H9 (cell line): ENCODE measurements at regions not wholly inside any gene's neighbourhood (a gene's known extent, or its start where the extent isn't known, plus 50 kb on each side); places are given as distances from the start of the nearest gene placed in this dataset.

Experiments used
- DNase-seq: peaks from one replicate; pipeline ENCODE4 v3.0.0-alpha.2; 2017
- H2AFZ ChIP-seq: one replicate; pipeline ENCODE4 v1.6.1; 2013; ENCODE audit warnings: mild to moderate bottlenecking, low read length, control low read depth, moderate library complexity
- H2AK5ac ChIP-seq: 2 replicates; pipeline ENCODE4 v1.6.1; 2013; ENCODE audit warnings: low read length, control low read depth, mixed read lengths; ENCODE audit not compliant: insufficient read length
- H2BK120ac ChIP-seq: one replicate; pipeline ENCODE4 v1.6.1; 2013; ENCODE audit warnings: low read depth, mild to moderate bottlenecking, low read length, control low read depth, inconsistent platforms; ENCODE audit not compliant: poor library complexity, severe bottlenecking
- H2BK12ac ChIP-seq: 2 replicates; pipeline ENCODE4 v1.6.1; 2013; ENCODE audit warnings: low read length, control low read depth, mixed read lengths, low read depth; ENCODE audit not compliant: insufficient read length
- H2BK15ac ChIP-seq: 2 replicates; pipeline ENCODE4 v1.6.1; 2013; ENCODE audit warnings: low read depth, low read length, control low read depth
- H2BK20ac ChIP-seq: one replicate; pipeline ENCODE4 v1.6.1; 2013; ENCODE audit warnings: low read depth, mild to moderate bottlenecking, low read length, control low read depth, inconsistent platforms; ENCODE audit not compliant: poor library complexity, severe bottlenecking
- H2BK5ac ChIP-seq: 2 replicates; pipeline ENCODE4 v1.6.1; 2013; ENCODE audit warnings: low read length, control low read depth, mixed read lengths; ENCODE audit not compliant: insufficient read length
- H3K14ac ChIP-seq: 2 replicates; pipeline ENCODE4 v1.6.1; 2013; ENCODE audit warnings: low read length, control low read depth; ENCODE audit not compliant: insufficient read depth
- H3K18ac ChIP-seq: 2 replicates; pipeline ENCODE4 v1.6.1; 2013; ENCODE audit warnings: low read depth, mild to moderate bottlenecking, mixed read lengths, low read length, control low read depth; ENCODE audit not compliant: insufficient read length
- H3K23ac ChIP-seq: 2 replicates; pipeline ENCODE4 v1.6.1; 2013; ENCODE audit warnings: low read length, control low read depth, mixed read lengths, low read depth; ENCODE audit not compliant: insufficient read length
- H3K23me2 ChIP-seq: 2 replicates; pipeline ENCODE4 v1.6.1; 2013; ENCODE audit warnings: low read depth, mild to moderate bottlenecking, mixed read lengths, low read length, control low read depth; ENCODE audit not compliant: insufficient read length, poor library complexity, severe bottlenecking
- H3K27ac ChIP-seq: 2 replicates; pipeline ENCODE4 v1.5.1; 2013; ENCODE audit warnings: low read length, control low read depth, mixed read lengths, low read depth; ENCODE audit not compliant: insufficient read length
- H3K27me3 ChIP-seq: 2 replicates; pipeline ENCODE4 v1.6.1; 2013; ENCODE audit warnings: low read length, control low read depth, inconsistent platforms; ENCODE audit not compliant: insufficient read depth
- H3K4ac ChIP-seq: 2 replicates; pipeline ENCODE4 v1.6.1; 2013; ENCODE audit warnings: low read depth, mild to moderate bottlenecking, control low read depth, inconsistent platforms, low read length, moderate library complexity
- H3K4me1 ChIP-seq: 2 replicates; pipeline ENCODE4 v1.6.1; 2013; ENCODE audit warnings: low read length, control low read depth, inconsistent platforms; ENCODE audit not compliant: insufficient read depth
- H3K4me2 ChIP-seq: 2 replicates; pipeline ENCODE4 v1.6.1; 2013; ENCODE audit warnings: low read length, control low read depth, mixed read lengths; ENCODE audit not compliant: insufficient read length, insufficient read depth
- H3K56ac ChIP-seq: 2 replicates; pipeline ENCODE4 v1.6.1; 2013; ENCODE audit warnings: low read depth, mild to moderate bottlenecking, mixed read lengths, low read length, control low read depth; ENCODE audit not compliant: insufficient read length
- H3K79me1 ChIP-seq: 2 replicates; pipeline ENCODE4 v1.6.1; 2013; ENCODE audit warnings: low read depth, mild to moderate bottlenecking, moderate library complexity, low read length, control low read depth, inconsistent platforms; ENCODE audit not compliant: insufficient read depth, poor library complexity, severe bottlenecking
- H3K79me2 ChIP-seq: 2 replicates; pipeline ENCODE4 v1.6.1; 2013; ENCODE audit warnings: low read length, control low read depth, inconsistent platforms; ENCODE audit not compliant: insufficient read depth
- H3K9ac ChIP-seq: 2 replicates; pipeline ENCODE4 v1.6.1; 2013; ENCODE audit warnings: low read length, control low read depth, mixed read lengths; ENCODE audit not compliant: insufficient read length; ENCODE audit errors: extremely low read depth
- H3K9me3 ChIP-seq: one replicate; pipeline ENCODE4 v1.6.1; 2013; ENCODE audit warnings: low read depth, low read length, inconsistent platforms; ENCODE audit not compliant: control insufficient read depth
- H3T11ph ChIP-seq: one replicate; pipeline ENCODE4 v1.6.1; 2013; ENCODE audit warnings: mild to moderate bottlenecking, low read length, control low read depth, inconsistent platforms
- H4K20me1 ChIP-seq: one replicate; pipeline ENCODE4 v1.6.1; 2013; ENCODE audit not compliant: control insufficient read depth, insufficient read length, insufficient read depth
- H4K5ac ChIP-seq: 2 replicates; pipeline ENCODE4 v1.6.1; 2013; ENCODE audit warnings: low read depth, mild to moderate bottlenecking, mixed read lengths, low read length, control low read depth; ENCODE audit not compliant: insufficient read length
- H4K8ac ChIP-seq: replicated peaks from 2 replicates; pipeline ENCODE4 v1.6.1; 2013; ENCODE audit warnings: low read length, control low read depth, mixed read lengths, low read depth; ENCODE audit not compliant: insufficient read length
- H4K91ac ChIP-seq: 2 replicates; pipeline ENCODE4 v1.6.1; 2013; ENCODE audit warnings: low read depth, mild to moderate bottlenecking, moderate library complexity, mixed read lengths, low read length, control low read depth; ENCODE audit not compliant: insufficient read length
- H3K27ac Mint-ChIP-seq, 3 experiments: 2 replicates in 2 of 3; 3 replicates in 1 of 3; pipeline ENCODE4 v1.8.0; 2020 to 2021; ENCODE audit warnings: mixed read lengths in 3 of 3, mild to moderate bottlenecking in 1 of 3, moderate library complexity in 1 of 3
- H3K27me3 Mint-ChIP-seq: 2 replicates; pipeline ENCODE4 v1.8.0; 2021; ENCODE audit warnings: low read depth, mild to moderate bottlenecking, moderate library complexity, mixed read lengths
- H3K36me3 Mint-ChIP-seq, 3 experiments: 2 replicates in 2 of 3; 3 replicates in 1 of 3; pipeline ENCODE4 v1.8.0; 2020 to 2021; ENCODE audit warnings: low read depth in 3 of 3, mixed read lengths in 3 of 3; ENCODE audit not compliant: insufficient read depth in 1 of 3
- H3K4me1 Mint-ChIP-seq, 2 experiments: 2 replicates each; pipeline ENCODE4 v1.8.0; 2020; ENCODE audit warnings: mixed read lengths in 2 of 2
- H3K4me3 Mint-ChIP-seq, 2 experiments: 2 replicates in 1 of 2; 3 replicates in 1 of 2; pipeline ENCODE4 v1.8.0; 2020 to 2021; ENCODE audit warnings: mild to moderate bottlenecking in 2 of 2, mixed read lengths in 2 of 2, moderate library complexity in 1 of 2
- H3K9me3 Mint-ChIP-seq, 2 experiments: 2 replicates in 1 of 2; 3 replicates in 1 of 2; pipeline ENCODE4 v1.8.0; 2020; ENCODE audit warnings: mild to moderate bottlenecking in 2 of 2, mixed read lengths in 2 of 2, moderate library complexity in 1 of 2
- CTCF ChIP-seq: fragments of 200-600 bp; sonication (generic); conservative IDR thresholded peaks from 3 replicates; pipeline ENCODE4 v1.8.0; 2021; ENCODE audit warnings: antibody characterized with exemption, mild to moderate bottlenecking
- WGBS: extraction: QIAGEN DNeasy Blood & Tissue Kit; methylation state at CpG from one replicate; pipeline ENCODE4 v1.1.7; 2013; ENCODE audit warnings: missing lambda C conversion rate, low lambda C conversion rate, mixed read lengths; ENCODE audit not compliant: insufficient read length; ENCODE audit errors: extremely low coverage; 5-methylcytosine and 5-hydroxymethylcytosine counted together

GRCh38 chr20:39913274-39913673, 775.8 kb downstream of the MAFB start:
- Histone ChIP-seq H4K91ac (no peak overlapping the region), H3K56ac (no peak overlapping the region), H3K9ac (no peak overlapping the region), H2BK12ac (no peak overlapping the region), H2BK5ac (no peak overlapping the region), H4K20me1 (no peaks in the 10 kb centered on the region), H3K9me3 (no peaks in the 10 kb centered on the region), H3K23ac (no peak overlapping the region), H2AFZ (no peak overlapping the region), H3T11ph (no peak overlapping the region), H4K8ac (no peak overlapping the region), H2BK120ac (no peak overlapping the region), H3K4ac (no peak overlapping the region), H3K27ac (no peak overlapping the region), H2BK15ac (no peak overlapping the region), H3K23me2 (no peaks in the 10 kb centered on the region), H3K79me2 (no peaks in the 10 kb centered on the region), H2AK5ac (no peak overlapping the region), H3K18ac (no peak overlapping the region), H4K5ac (no peak overlapping the region), H3K4me2 (no peak overlapping the region), H2BK20ac (no peak overlapping the region), H3K4me1 (no peaks in the 10 kb centered on the region), H3K27me3 (no peaks in the 10 kb centered on the region), H3K14ac (no peak overlapping the region), H3K79me1 (no peaks in the 10 kb centered on the region)
- Mint-ChIP-seq H3K36me3 (no peaks in the 10 kb centered on the region; a peak in 1 of 7 replicates), H3K9me3 (no peaks in the 10 kb centered on the region), H3K27me3 (no peaks in the 10 kb centered on the region), H3K4me3 (no peak overlapping the region), H3K27ac (no peak overlapping the region), H3K4me1 (no peaks in the 10 kb centered on the region)
- DNase-seq, result no peak
- TF ChIP-seq CTCF, result no peak
- no CpG with 5 or more reads among the region's 3 CpGs for WGBS
